ENCODE measurements at regions not wholly inside any gene's neighbourhood (a gene's known extent, or its start where the extent isn't known, plus 50 kb on each side); places are given as distances from the start of the nearest gene placed in this dataset.

GRCh38 chr11:38278457-38279141 is 1680.6 kb upstream of the RAG2 start:
- TF ChIP-seq, protein P1, sequence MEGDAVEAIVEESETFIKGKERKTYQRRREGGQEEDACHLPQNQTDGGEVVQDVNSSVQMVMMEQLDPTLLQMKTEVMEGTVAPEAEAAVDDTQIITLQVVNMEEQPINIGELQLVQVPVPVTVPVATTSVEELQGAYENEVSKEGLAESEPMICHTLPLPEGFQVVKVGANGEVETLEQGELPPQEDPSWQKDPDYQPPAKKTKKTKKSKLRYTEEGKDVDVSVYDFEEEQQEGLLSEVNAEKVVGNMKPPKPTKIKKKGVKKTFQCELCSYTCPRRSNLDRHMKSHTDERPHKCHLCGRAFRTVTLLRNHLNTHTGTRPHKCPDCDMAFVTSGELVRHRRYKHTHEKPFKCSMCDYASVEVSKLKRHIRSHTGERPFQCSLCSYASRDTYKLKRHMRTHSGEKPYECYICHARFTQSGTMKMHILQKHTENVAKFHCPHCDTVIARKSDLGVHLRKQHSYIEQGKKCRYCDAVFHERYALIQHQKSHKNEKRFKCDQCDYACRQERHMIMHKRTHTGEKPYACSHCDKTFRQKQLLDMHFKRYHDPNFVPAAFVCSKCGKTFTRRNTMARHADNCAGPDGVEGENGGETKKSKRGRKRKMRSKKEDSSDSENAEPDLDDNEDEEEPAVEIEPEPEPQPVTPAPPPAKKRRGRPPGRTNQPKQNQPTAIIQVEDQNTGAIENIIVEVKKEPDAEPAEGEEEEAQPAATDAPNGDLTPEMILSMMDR (conservative IDR thresholded peaks at IDR 0.05), result no peak
- Histone ChIP-seq H2AFZ (ENCODE audit: low read length) (no peak overlapping the region), H3K18ac (ENCODE audit: insufficient read length, low read depth, low read length) (no peak overlapping the region), H3K23me2 (ENCODE audit: insufficient read length, low read depth, low read length, poor library complexity, severe bottlenecking) (no peaks in the 10 kb centered on the region), H3K9ac (ENCODE audit: extremely low read depth, insufficient read length, low read length) (no peak overlapping the region), H4K8ac (replicated peaks; ENCODE audit: insufficient read length, low read depth, low read length) (no peak overlapping the region), H3K27ac (ENCODE audit: insufficient read length, low read depth, low read length) (no peak overlapping the region), H2AK5ac (ENCODE audit: insufficient read length, low read length) (no peak overlapping the region), H3K14ac (ENCODE audit: insufficient read depth, low read length) (no peak overlapping the region), H2BK15ac (ENCODE audit: low read depth, low read length) (no peak overlapping the region), H3K9me3 (ENCODE audit: control insufficient read depth, low read depth, low read length) (no peaks in the 10 kb centered on the region), H3K23ac (ENCODE audit: insufficient read length, low read depth, low read length) (no peak overlapping the region), H4K91ac (ENCODE audit: insufficient read length, low read depth, low read length) (no peak overlapping the region), H3K4me2 (ENCODE audit: insufficient read depth, insufficient read length, low read length) (no peak overlapping the region), H3K79me2 (ENCODE audit: insufficient read depth, low read length) (no peaks in the 10 kb centered on the region), H2BK5ac (ENCODE audit: insufficient read length, low read length) (no peak overlapping the region), H2BK12ac (ENCODE audit: insufficient read length, low read depth, low read length) (no peak overlapping the region), H3K79me1 (ENCODE audit: insufficient read depth, low read depth, low read length, poor library complexity, severe bottlenecking) (no peaks in the 10 kb centered on the region), H2BK20ac (ENCODE audit: low read depth, low read length, poor library complexity, severe bottlenecking) (no peak overlapping the region), H2BK120ac (ENCODE audit: low read depth, low read length, poor library complexity, severe bottlenecking) (no peak overlapping the region), H3K4ac (ENCODE audit: low read depth, low read length) (no peak overlapping the region), H3K27me3 (ENCODE audit: insufficient read depth, low read length) (no peaks in the 10 kb centered on the region), H3T11ph (ENCODE audit: low read length) (no peak overlapping the region), H3K56ac (ENCODE audit: insufficient read length, low read depth, low read length) (no peak overlapping the region), H4K20me1 (ENCODE audit: control insufficient read depth, insufficient read depth, insufficient read length) (no peaks in the 10 kb centered on the region), H3K4me1 (ENCODE audit: insufficient read depth, low read length) (no peaks in the 10 kb centered on the region), H4K5ac (ENCODE audit: insufficient read length, low read depth, low read length) (no peak overlapping the region)
- no CpG with 5 or more reads among the region's 45 CpGs for WGBS (ENCODE audit: extremely low coverage, insufficient read length, low lambda C conversion rate)
- H3K4me3 Mint-ChIP-seq, result no peak overlapping the region
- no peak for DNase-seq
- no peaks in the 10 kb centered on the region for H3K4me1 Mint-ChIP-seq
- no peaks in the 10 kb centered on the region for H3K36me3 Mint-ChIP-seq (ENCODE audit: insufficient read depth in 1 of 3, low read depth in 3 of 3)
- no peaks in the 10 kb centered on the region; a peak in 1 of 5 replicates for H3K9me3 Mint-ChIP-seq
- H3K27me3 Mint-ChIP-seq (ENCODE audit: low read depth), result no peaks in the 10 kb centered on the region
- H3K27ac Mint-ChIP-seq, result no peak overlapping the region
